ENCODE measurements at regions not wholly inside any gene's neighbourhood (a gene's known extent, or its start where the extent isn't known, plus 50 kb on each side); places are given as distances from the start of the nearest gene placed in this dataset.

DNA sequence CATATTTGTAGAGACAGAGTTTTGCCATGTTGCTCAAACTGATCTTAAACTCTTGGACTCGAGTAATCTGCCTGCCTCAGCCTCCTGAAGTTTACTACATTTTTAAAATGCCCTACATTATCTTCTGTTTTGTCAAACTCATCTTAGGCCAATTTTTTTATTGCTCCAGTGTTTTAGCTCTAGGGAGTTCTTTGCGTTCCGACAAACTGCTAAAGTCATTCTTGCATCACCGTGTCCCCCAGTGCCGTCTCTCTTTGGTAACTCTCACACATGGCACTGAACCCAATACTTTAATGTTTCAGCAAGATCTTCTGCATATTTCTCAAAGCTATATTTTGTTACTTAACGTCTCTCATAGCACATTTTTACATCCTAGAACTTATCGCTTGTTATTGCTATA is 440.9 kb upstream of the NRXN1 start:
- Histone ChIP-seq H3K27ac (no peak overlapping the region), H3K9me3 (no peaks in the 10 kb centered on the region), H3K36me3 (no peaks in the 10 kb centered on the region), H3K4me1 (no peaks in the 10 kb centered on the region), H3K27me3 (no peaks in the 10 kb centered on the region), H3K4me3 (no peak overlapping the region)
- 81% methylated on average over 7 of the region's 7 CpGs for WGBS (ENCODE audit: insufficient coverage, low coverage, low lambda C conversion rate, missing lambda C conversion rate)
- intact Hi-C loops (cut with DNase I): no loop called here
- TF ChIP-seq CTCF (IDR thresholded peaks at IDR 0.05): no peak
- TF ChIP-seq POLR2A (IDR thresholded peaks at IDR 0.05): no peak
- DNase-seq: no peak
- no peak for ATAC-seq

DNA sequence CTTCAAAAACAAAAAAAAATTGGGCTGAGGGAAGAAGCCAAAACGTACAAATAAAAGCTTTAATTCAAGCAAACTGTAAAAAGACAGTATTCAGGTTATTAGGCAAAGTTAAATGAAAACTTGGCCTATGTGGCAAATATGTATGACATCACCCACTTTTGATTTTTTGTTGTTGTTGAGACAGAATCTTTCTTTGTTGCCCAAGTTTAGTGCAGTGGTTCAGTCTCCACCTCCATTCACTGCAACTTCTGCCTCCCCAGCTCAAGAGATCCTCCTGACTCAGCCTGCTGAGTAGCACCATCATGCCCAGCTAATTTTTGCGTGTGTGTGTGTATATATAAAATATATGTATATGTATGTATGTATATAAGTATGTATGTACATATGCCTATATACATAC is 440.4 kb upstream of the NRXN1 start:
- no peak for DNase-seq
- Histone ChIP-seq H3K27me3 (no peaks in the 10 kb centered on the region), H3K27ac (no peak overlapping the region), H3K4me3 (no peak overlapping the region), H3K9me3 (no peaks in the 10 kb centered on the region), H3K4me1 (no peaks in the 10 kb centered on the region), H3K36me3 (no peaks in the 10 kb centered on the region)
- ATAC-seq: no peak
- intact Hi-C loops (cut with DNase I): no loop called here
- WGBS (ENCODE audit: insufficient coverage, low coverage, low lambda C conversion rate, missing lambda C conversion rate): 39% methylated on average over 2 of the region's 2 CpGs
- TF ChIP-seq CTCF (IDR thresholded peaks at IDR 0.05) (no peak), POLR2A (IDR thresholded peaks at IDR 0.05) (no peak)

- DNase-seq: no peak
- no peak for ATAC-seq
- 71% methylated on average over 4 of the region's 4 CpGs for WGBS (ENCODE audit: insufficient coverage, low coverage, low lambda C conversion rate, missing lambda C conversion rate)
These were observed 437.2 kb upstream of the NRXN1 start for GRCh38 chr2:51469102-51469501.

GRCh38 chr2:51465326-51465725 is 433.4 kb upstream of the NRXN1 start:
- ATAC-seq (no peak), DNase-seq (no peak)
- intact Hi-C loops (cut with DNase I): no loop called here
- no peaks in the 10 kb centered on the region for H3K4me1 ChIP-seq
- WGBS (ENCODE audit: insufficient coverage, low coverage, low lambda C conversion rate, missing lambda C conversion rate): 40% methylated on average over 4 of the region's 4 CpGs
- no peak overlapping the region for H3K4me3 ChIP-seq
- no peaks in the 10 kb centered on the region for H3K36me3 ChIP-seq
- H3K27me3 ChIP-seq: no peaks in the 10 kb centered on the region
- no peak for TF ChIP-seq CTCF (IDR thresholded peaks at IDR 0.05)
- TF ChIP-seq POLR2A (IDR thresholded peaks at IDR 0.05): no peak
- no peaks in the 10 kb centered on the region for H3K9me3 ChIP-seq
- H3K27ac ChIP-seq: no peak overlapping the region

More at GRCh38 chr2:51469102-51469501, 437.2 kb upstream of the NRXN1 start:
- intact Hi-C loops (cut with DNase I): no loop called here
- Histone ChIP-seq H3K4me3 (no peak overlapping the region), H3K27me3 (no peaks in the 10 kb centered on the region), H3K36me3 (no peaks in the 10 kb centered on the region), H3K9me3 (no peaks in the 10 kb centered on the region), H3K4me1 (no peaks in the 10 kb centered on the region), H3K27ac (no peak overlapping the region)
- TF ChIP-seq POLR2A (IDR thresholded peaks at IDR 0.05) (no peak), CTCF (IDR thresholded peaks at IDR 0.05) (no peak)

DNA sequence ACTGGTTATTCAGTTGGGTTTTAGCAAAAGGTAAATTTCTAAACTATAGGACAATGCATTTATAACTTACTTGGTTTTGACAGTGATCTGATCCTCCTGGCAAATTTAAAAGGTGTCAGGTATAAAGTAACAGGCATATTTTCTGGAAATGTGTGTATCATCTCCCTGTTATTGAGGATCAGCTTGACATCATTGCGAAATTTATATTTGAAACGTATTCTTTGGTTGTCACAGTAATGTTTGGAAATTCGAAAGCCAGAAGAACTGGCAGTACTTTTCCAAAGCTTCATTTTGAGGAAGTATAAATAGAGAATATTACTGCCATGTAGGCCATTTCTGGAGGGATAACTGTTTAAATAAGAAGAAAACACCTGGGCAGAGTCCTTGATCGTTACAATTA is 422.2 kb upstream of the NRXN1 start:
- Histone ChIP-seq H3K9me3 (no peaks in the 10 kb centered on the region), H3K27ac (no peak overlapping the region), H3K27me3 (no peaks in the 10 kb centered on the region), H3K4me3 (no peak overlapping the region), H3K4me1 (no peaks in the 10 kb centered on the region), H3K36me3 (no peaks in the 10 kb centered on the region)
- no peak for ATAC-seq
- DNase-seq: no peak
- intact Hi-C loops (cut with DNase I): no loop called here
- TF ChIP-seq POLR2A (IDR thresholded peaks at IDR 0.05) (no peak), CTCF (IDR thresholded peaks at IDR 0.05) (no peak)
- 36% methylated on average over 4 of the region's 4 CpGs for WGBS (ENCODE audit: insufficient coverage, low coverage, low lambda C conversion rate, missing lambda C conversion rate)

All from right lobe of liver (tissue), 6 donors.